ENCODE measurements at regions not wholly inside any gene's neighbourhood (a gene's known extent, or its start where the extent isn't known, plus 50 kb on each side); places are given as distances from the start of the nearest gene placed in this dataset.
"Not testable (repeated sequence)": the region's sequence is repeated elsewhere in the genome, so short reads cannot be mapped to it uniquely, and the experiment has no call there.

GRCh38 chr3:159453036-159453435 is 535.6 kb upstream of the IL12A start:
- intact Hi-C loops (cut with DNase I): no loop called here
- DNase-seq (no peak), ATAC-seq (no peak)

GRCh38 chr3:159453945-159454344 is 534.7 kb upstream of the IL12A start:
- intact Hi-C loops (cut with DNase I): no loop called here
- ATAC-seq: no peak
- DNase-seq: no peak

- intact Hi-C loops (cut with DNase I): no loop called here
- DNase-seq (no peak), ATAC-seq (no peak)
Observed at GRCh38 chr3:159455741-159456181, 532.9 kb upstream of the IL12A start.

- peak in 1 of 2 donors; percentile 83 for ATAC-seq
Observed at GRCh38 chr3:159458010-159458409, 530.6 kb upstream of the IL12A start.

GRCh38 chr3:159458982-159459381 is 529.7 kb upstream of the IL12A start:
- DNase-seq (no peak), ATAC-seq (peak in 1 of 2 donors; percentile 38)
- intact Hi-C loops (cut with DNase I): no loop called here

More at GRCh38 chr3:159458010-159458409, 530.6 kb upstream of the IL12A start:
- intact Hi-C loops (cut with DNase I): no loop called here
- DNase-seq: no peak

- DNase-seq (no peak), ATAC-seq (no peak)
- intact Hi-C loops (cut with DNase I): no loop called here
Observed at GRCh38 chr3:159472611-159473010, 516.0 kb upstream of the IL12A start.

GRCh38 chr3:159473206-159473605 is 515.4 kb upstream of the IL12A start:
- no peak for DNase-seq
- ATAC-seq: no peak
- intact Hi-C loops (cut with DNase I): no loop called here

GRCh38 chr3:159480046-159480445 is 508.6 kb upstream of the IL12A start:
- DNase-seq: no peak
- intact Hi-C loops (cut with DNase I): no loop called here
- ATAC-seq: no peak

GRCh38 chr3:159482241-159482993 is 506.2 kb upstream of the IL12A start:
- ATAC-seq: no peak
- intact Hi-C loops (cut with DNase I): no loop called here
- no peak for DNase-seq

GRCh38 chr3:159482994-159483367 is 505.7 kb upstream of the IL12A start:
- ATAC-seq (no peak), DNase-seq (no peak)
- intact Hi-C loops (cut with DNase I): no loop called here

GRCh38 chr3:159486580-159486979 is 502.1 kb upstream of the IL12A start:
- ATAC-seq: no peak
- intact Hi-C loops (cut with DNase I): no loop called here

GRCh38 chr3:159487304-159487703 is 501.3 kb upstream of the IL12A start:
- no peak for ATAC-seq

More at GRCh38 chr3:159486580-159486979, 502.1 kb upstream of the IL12A start:
- DNase-seq: no peak

GRCh38 chr3:159488602-159489001 is 500.0 kb upstream of the IL12A start:
- intact Hi-C loops (cut with DNase I): no loop called here
- no peak for DNase-seq
- no peak for ATAC-seq

More at GRCh38 chr3:159487304-159487703, 501.3 kb upstream of the IL12A start:
- no peak for DNase-seq
- intact Hi-C loops (cut with DNase I): no loop called here

- ATAC-seq (no peak), DNase-seq (no peak)
- intact Hi-C loops (cut with DNase I): no loop called here
Observed at GRCh38 chr3:159497361-159497760, 491.3 kb upstream of the IL12A start.

- no peak for DNase-seq
- intact Hi-C loops (cut with DNase I): no loop called here
- ATAC-seq: no peak
Observed at GRCh38 chr3:159499031-159499793, 489.4 kb upstream of the IL12A start.

- DNase-seq (no peak), ATAC-seq (no peak)
- intact Hi-C loops (cut with DNase I): no loop called here
Observed at GRCh38 chr3:159501029-159501428, 487.6 kb upstream of the IL12A start.

GRCh38 chr3:159502986-159503385 is 485.6 kb upstream of the IL12A start:
- intact Hi-C loops (cut with DNase I): no loop called here
- DNase-seq: no peak
- ATAC-seq: no peak

GRCh38 chr3:159510988-159511387 is 477.6 kb upstream of the IL12A start:
- intact Hi-C loops (cut with DNase I); DNase-seq: not testable (repeated sequence)

GRCh38 chr3:159513444-159513843 is 475.2 kb upstream of the IL12A start:
- DNase-seq (no peak), ATAC-seq (no peak)
- intact Hi-C loops (cut with DNase I): no loop called here

More at GRCh38 chr3:159510988-159511387, 477.6 kb upstream of the IL12A start:
- ATAC-seq: not testable (repeated sequence)

- intact Hi-C loops (cut with DNase I): no loop called here
- no peak for DNase-seq
Observed at GRCh38 chr3:159513867-159514380, 474.7 kb upstream of the IL12A start.

More at GRCh38 chr3:159513867-159514380, 474.7 kb upstream of the IL12A start:
- no peak for ATAC-seq
